ENCODE measurements at regions not wholly inside any gene's neighbourhood (a gene's known extent, or its start where the extent isn't known, plus 50 kb on each side); places are given as distances from the start of the nearest gene placed in this dataset.

GRCh38 chr2:13877571-13877970, 754.9 kb upstream of the LRATD1 start:
- TF ChIP-seq CTCF (IDR thresholded peaks at IDR 0.05; ENCODE audit: low read depth, low read length, poor library complexity, severe bottlenecking) (no peak), EZH2phosphoT487 (IDR thresholded peaks at IDR 0.05; ENCODE audit: borderline replicate concordance, low read length) (no peak)

Data from DOHH2 (cell line).